ENCODE measurements at regions not wholly inside any gene's neighbourhood (a gene's known extent, or its start where the extent isn't known, plus 50 kb on each side); places are given as distances from the start of the nearest gene placed in this dataset.

DNA sequence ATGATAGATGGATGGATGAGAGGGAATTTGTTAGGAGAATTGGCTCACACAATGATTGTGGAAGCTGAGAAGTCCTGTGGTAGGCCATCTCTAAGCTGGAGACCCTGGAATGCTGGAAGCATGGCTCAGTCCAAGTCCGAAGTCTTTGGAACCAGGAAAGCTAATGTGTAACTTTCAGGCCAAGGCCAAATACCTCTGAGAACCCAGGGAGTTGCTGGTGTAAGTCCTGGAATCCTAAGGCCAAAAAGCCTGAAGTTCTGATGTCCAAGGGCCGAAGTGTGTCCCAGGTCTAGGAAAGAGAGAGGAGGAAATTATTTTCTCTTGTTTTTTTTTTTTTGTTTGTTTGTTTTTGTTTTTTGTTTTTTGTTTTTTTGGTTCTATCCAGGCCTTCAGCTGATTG is 492.2 kb upstream of the GCFC2 start:
- peak; percentile 91 for FAIRE-seq
- ATAC-seq = peak; percentile 100
- 3% methylated on average over 2 of the region's 2 CpGs for WGBS (ENCODE audit: low lambda C conversion rate)
- H4K20me1 ChIP-seq (ENCODE audit: insufficient read depth, low read length) = no peaks in the 10 kb centered on the region
- peaks cover 33% of the 10 kb centered on the region for H3K4me1 ChIP-seq (ENCODE audit: insufficient read depth, low read length)
- BruUV-seq (replicated peaks) = no TSS peak
- ChIA-PET CTCF (ENCODE audit: low intra/inter-chr PET ratio, low total read pairs) (no interaction called here), POLR2A (interaction anchor here (0.8 kb wide), 1 partner anchor 9 kb away, joined by 3 read pairs; no protein-coding TSS in a partner anchor)
- H2AFZ ChIP-seq (ENCODE audit: low read length) = no peak overlapping the region
- peak overlapping the region; percentile 48 for H3K4me2 ChIP-seq (ENCODE audit: low read depth, low read length)
- in situ Hi-C loops (cut with HindIII; ENCODE audit: extremely low pct_ligation_motif_present, low pct_unique_long_range_greater_than_20kb) (no loop called here), intact Hi-C loops (cut with micrococcal nuclease; ENCODE audit: unreplicated experiment) (no loop called here)
- no peaks in the 10 kb centered on the region for H3K36me3 ChIP-seq (replicated peaks in 1 of 2; ENCODE audit: control insufficient read depth in 1 of 2, insufficient read depth in 2 of 2, low read length in 2 of 2)
- no peaks in the 10 kb centered on the region for H3K27me3 ChIP-seq (ENCODE audit: control insufficient read depth in 1 of 2, insufficient read depth in 2 of 2, low read length in 2 of 2)
- H3K9ac ChIP-seq (ENCODE audit: insufficient read depth, low read depth, low read length) = no peak overlapping the region
- no peaks in the 10 kb centered on the region for H3K9me3 ChIP-seq (ENCODE audit: low read length)
- peak overlapping the region; percentile 45 for H3K27ac ChIP-seq (ENCODE audit: extremely low read length, insufficient read depth, low read length)
- H3K4me3 ChIP-seq (replicated peaks in 1 of 3; ENCODE audit: insufficient read depth in 1 of 3, low read depth in 2 of 3, low read length in 3 of 3) = no peak overlapping the region; a peak in 1 of 6 replicates
- H3K79me2 ChIP-seq (ENCODE audit: insufficient read depth, low read length) = no peaks in the 10 kb centered on the region
- DNase-seq (ENCODE audit: low spot score) = peak; percentile 89
- TF ChIP-seq HNF4A (CRISPR knock-in tag; IDR thresholded peaks at IDR 0.05) (peak; percentile 97), ZNF264 (CRISPR knock-in tag; IDR thresholded peaks at IDR 0.05) (peak; percentile 69), ZNF891 (CRISPR knock-in tag; IDR thresholded peaks at IDR 0.05) (no peak), ZNF713 (CRISPR knock-in tag; IDR thresholded peaks at IDR 0.05) (no peak), RARA (CRISPR knock-in tag; IDR thresholded peaks at IDR 0.05) (peak; percentile 45), ZNF766 (CRISPR knock-in tag; IDR thresholded peaks at IDR 0.05; ENCODE audit: borderline replicate concordance) (no peak), JUND (CRISPR knock-in tag; IDR thresholded peaks at IDR 0.05) (no peak), ZNF563 (CRISPR knock-in tag; IDR thresholded peaks at IDR 0.05) (no peak), REPIN1 (CRISPR knock-in tag; IDR thresholded peaks at IDR 0.05; ENCODE audit: borderline replicate concordance, low read depth) (peak; percentile 14; the same call in 1 of the 2 replicates), UBTF (CRISPR knock-in tag; IDR thresholded peaks at IDR 0.05) (no peak), ZFX (CRISPR knock-in tag; IDR thresholded peaks at IDR 0.05; ENCODE audit: low read depth) (peak; percentile 71), ZKSCAN8 (CRISPR knock-in tag; IDR thresholded peaks at IDR 0.05; ENCODE audit: borderline replicate concordance) (no peak), KDM6A (CRISPR knock-in tag; IDR thresholded peaks at IDR 0.05; ENCODE audit: low read depth) (peak; percentile 75), TEAD3 (CRISPR knock-in tag; optimal IDR thresholded peaks at IDR 0.05; ENCODE audit: borderline replicate concordance) (peak; percentile 98), ARHGAP35 (CRISPR knock-in tag; IDR thresholded peaks at IDR 0.05; ENCODE audit: borderline replicate concordance) (no peak), ELF4 (CRISPR knock-in tag; IDR thresholded peaks at IDR 0.05; ENCODE audit: borderline replicate concordance) (no peak), ZNF331 (CRISPR knock-in tag; IDR thresholded peaks at IDR 0.05) (peak; percentile 81)
- TF ChIP-seq, protein P1, sequence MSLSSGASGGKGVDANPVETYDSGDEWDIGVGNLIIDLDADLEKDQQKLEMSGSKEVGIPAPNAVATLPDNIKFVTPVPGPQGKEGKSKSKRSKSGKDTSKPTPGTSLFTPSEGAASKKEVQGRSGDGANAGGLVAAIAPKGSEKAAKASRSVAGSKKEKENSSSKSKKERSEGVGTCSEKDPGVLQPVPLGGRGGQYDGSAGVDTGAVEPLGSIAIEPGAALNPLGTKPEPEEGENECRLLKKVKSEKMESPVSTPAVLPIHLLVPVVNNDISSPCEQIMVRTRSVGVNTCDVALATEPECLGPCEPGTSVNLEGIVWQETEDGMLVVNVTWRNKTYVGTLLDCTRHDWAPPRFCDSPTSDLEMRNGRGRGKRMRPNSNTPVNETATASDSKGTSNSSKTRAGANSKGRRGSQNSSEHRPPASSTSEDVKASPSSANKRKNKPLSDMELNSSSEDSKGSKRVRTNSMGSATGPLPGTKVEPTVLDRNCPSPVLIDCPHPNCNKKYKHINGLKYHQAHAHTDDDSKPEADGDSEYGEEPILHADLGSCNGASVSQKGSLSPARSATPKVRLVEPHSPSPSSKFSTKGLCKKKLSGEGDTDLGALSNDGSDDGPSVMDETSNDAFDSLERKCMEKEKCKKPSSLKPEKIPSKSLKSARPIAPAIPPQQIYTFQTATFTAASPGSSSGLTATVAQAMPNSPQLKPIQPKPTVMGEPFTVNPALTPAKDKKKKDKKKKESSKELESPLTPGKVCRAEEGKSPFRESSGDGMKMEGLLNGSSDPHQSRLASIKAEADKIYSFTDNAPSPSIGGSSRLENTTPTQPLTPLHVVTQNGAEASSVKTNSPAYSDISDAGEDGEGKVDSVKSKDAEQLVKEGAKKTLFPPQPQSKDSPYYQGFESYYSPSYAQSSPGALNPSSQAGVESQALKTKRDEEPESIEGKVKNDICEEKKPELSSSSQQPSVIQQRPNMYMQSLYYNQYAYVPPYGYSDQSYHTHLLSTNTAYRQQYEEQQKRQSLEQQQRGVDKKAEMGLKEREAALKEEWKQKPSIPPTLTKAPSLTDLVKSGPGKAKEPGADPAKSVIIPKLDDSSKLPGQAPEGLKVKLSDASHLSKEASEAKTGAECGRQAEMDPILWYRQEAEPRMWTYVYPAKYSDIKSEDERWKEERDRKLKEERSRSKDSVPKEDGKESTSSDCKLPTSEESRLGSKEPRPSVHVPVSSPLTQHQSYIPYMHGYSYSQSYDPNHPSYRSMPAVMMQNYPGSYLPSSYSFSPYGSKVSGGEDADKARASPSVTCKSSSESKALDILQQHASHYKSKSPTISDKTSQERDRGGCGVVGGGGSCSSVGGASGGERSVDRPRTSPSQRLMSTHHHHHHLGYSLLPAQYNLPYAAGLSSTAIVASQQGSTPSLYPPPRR (CRISPR knock-in tag; IDR thresholded peaks at IDR 0.05; ENCODE audit: borderline replicate concordance) = peak; percentile 56; the same call in 1 of the 2 replicates
- TF ChIP-seq, protein P2, sequence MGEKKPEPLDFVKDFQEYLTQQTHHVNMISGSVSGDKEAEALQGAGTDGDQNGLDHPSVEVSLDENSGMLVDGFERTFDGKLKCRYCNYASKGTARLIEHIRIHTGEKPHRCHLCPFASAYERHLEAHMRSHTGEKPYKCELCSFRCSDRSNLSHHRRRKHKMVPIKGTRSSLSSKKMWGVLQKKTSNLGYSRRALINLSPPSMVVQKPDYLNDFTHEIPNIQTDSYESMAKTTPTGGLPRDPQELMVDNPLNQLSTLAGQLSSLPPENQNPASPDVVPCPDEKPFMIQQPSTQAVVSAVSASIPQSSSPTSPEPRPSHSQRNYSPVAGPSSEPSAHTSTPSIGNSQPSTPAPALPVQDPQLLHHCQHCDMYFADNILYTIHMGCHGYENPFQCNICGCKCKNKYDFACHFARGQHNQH (CRISPR knock-in tag; IDR thresholded peaks at IDR 0.05) = peak; percentile 58; the same call in 1 of the 2 replicates
